NCI-H146 (cell line): ENCODE measurements at regions not wholly inside any gene's neighbourhood (a gene's known extent, or its start where the extent isn't known, plus 50 kb on each side); places are given as distances from the start of the nearest gene placed in this dataset.
"Not testable (repeated sequence)": the region's sequence is repeated elsewhere in the genome, so short reads cannot be mapped to it uniquely, and the experiment has no call there.

Experiments used
- DNase-seq: peaks from one replicate; lab custom pipeline; 2025; lab: John Stamatoyannopoulos, UW

DNA sequence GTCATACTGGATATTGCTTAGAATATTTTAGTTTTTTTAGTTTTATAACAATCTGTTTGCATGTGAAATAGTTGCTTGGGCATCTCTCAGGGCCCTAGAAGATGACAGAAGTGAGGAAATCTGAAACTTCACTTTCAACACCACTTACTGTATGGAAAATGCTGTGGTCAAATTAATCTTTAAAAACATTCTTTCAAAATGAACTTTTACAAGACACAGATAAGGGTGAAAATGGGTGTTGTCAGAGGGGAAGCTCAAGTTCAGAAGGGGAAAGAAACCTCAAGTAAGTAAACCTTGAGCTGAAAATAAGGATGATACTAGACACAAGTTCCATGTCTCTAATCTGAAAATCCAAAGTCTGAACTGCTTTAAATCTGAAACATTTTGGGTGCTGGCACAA, 1840.1 kb upstream of the RAG2 start:
- DNase-seq: no peak

DNA sequence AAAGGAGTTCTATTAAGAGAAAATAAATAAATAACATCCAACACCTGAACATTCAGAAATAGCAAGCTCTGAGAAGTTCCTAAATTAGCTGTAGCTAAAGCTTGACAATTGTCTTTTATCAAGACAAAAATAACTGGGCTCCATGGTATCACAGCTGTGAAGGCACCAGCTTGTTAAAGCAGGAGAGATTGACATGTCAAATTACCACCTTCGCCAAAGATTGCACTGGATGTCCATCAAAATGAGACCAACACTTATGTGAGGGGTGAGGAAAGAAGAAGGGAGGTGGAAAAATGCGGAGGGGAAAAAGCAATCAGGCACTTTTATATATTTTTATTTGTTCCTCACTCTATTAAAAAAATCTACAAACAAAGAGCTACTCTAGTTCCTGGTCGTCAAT, 1827.5 kb upstream of the RAG2 start:
- no peak for DNase-seq

DNA sequence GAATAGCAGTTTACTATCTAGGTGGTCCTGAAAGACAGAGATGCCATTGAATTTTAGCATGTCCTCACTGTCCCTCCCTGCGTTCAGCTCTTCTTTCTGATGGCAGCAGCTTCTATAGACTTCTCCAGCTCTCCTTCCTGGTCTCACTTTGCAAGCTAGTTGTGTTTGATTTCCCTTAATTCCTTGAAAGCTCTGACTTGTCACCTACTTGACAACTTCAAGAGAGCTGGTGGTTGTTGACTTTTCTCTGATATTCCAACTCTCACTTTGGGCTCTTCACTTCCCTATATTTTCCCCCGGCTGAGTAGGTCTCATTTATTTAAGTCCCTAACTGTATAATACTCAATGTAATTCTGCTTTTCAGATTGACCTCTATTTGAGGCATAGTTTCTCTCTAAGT, 1825.0 kb upstream of the RAG2 start:
- no peak for DNase-seq

DNA sequence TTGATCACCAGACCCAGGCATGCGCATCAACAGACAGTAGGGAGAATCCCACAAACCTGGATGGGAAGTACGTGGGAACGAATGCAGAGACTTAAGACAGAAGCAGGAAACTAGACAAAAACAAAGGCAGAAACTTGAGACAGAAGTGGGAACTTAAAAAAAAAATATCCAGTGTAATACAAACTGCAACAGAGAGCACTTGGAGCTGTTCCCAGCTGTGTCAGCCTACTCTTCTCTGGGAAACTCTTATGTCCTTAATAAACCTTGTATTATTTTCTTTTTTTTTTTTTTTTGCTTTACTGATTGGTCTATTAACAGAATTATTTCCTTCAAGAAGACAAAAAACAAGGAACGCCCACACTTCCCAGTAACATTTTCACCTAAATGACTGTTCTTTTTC, 1818.1 kb upstream of the RAG2 start:
- DNase-seq: no peak

DNA sequence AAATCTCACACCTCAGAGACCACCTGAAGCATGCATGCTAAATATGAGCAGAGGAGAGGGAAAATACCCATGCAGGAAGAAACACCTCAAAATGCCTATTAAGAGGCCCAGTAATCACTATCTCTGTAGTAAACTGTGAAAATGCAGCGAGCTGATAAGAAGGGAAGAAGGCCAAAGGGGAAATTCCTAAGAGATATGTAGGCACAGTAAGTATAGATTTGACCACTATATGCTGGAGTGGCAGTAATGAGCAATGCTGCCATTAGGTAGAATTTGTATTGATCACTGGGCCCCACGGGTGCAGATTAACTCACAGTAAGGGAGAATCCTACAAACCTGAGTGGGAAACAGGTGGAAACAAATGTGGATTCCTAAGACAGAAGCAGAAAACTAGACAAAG, 1813.1 kb upstream of the RAG2 start:
- no peak for DNase-seq

DNA sequence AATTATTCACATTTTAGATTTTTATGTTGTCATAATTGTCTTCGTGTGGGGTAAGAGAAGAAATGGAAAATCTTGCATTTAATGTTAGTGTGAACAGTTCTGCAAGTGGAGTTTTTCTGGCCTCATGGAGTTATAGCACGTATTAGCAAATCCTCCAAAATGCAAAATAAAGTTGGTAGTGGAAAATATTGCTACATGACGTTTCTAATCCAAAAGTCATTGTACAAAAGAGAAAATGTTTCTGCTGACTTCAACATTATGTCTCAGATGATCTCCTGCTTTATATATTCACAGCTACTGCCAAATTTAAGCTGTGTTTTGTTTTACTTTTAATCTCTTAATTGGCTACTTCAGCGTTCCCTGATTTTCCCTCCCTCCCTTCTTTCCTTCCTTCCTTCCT, 1804.0 kb upstream of the RAG2 start:
- DNase-seq: no peak

DNA sequence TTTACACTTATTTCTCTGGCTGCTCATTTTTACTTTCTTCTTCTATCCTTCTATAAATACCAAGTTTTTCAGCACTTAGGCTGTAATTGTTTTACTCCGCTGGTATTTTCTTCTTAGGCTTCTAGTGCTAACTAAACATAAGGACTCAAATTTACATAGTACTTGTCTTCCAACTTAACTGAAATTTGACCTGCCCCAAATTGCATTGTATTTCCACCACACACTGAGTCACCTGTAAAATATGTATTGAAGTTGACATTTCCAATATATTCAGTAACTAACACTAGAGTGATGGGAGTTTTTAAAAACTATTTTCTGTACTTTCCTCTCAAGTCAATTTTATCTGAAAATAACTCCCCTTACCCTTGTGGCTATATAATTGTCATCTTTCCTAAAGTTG, 1794.1 kb upstream of the RAG2 start:
- no peak for DNase-seq

DNA sequence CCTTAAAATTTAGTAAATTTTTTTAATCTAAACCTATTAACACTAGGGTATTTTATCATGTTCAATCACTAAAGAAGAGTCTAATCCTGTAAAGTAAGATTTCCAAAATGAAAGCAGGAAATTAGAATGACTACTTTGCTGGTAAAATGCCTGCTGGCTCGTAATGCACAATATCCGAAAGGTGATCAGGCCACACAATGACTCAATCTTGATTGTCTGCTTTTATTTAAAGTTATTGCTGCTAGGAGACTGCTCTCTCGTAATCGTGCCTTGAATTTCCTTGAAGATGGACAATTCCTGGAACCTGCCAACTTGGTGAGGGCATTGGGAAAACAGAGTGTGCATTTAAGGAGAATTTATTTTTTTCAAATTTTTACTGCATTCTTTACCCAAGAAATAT, 1786.5 kb upstream of the RAG2 start:
- no peak for DNase-seq

DNA sequence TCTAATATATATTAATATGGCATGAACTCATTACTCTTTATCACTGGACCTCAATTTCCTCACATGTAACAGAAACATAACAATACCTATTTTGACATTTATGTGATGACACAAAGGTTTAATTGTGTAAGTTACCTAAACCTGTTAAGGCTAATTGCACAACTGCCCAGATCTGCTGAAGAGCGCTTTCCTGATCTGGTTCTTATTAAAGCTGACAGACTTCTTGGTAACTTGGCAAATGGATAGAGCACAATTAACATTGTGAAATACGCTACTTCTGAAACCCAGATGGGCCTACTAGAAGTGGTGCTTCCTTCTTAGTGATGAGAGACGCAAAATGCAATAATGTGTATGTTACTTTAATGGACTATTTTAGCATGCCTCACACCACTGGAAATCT, 1767.2 kb upstream of the RAG2 start:
- DNase-seq: no peak

DNA sequence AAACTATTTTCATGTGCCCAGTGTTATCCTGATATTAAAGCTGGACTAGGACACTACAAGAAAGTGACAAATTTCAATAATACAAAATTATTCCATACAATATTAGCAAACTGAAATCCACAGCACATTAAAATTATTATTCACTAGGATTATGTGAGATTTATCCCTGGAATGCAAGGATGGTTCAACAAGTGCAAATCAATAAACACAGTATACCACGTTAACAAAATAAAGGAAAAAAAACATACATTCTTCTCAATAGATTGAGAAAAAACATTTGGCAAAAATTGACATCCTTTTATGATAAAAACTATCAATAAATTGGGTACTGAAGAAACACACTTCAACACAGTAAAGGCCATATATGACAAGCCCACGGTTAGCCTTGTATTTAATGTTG, 1758.2 kb upstream of the RAG2 start:
- no peak for DNase-seq

DNA sequence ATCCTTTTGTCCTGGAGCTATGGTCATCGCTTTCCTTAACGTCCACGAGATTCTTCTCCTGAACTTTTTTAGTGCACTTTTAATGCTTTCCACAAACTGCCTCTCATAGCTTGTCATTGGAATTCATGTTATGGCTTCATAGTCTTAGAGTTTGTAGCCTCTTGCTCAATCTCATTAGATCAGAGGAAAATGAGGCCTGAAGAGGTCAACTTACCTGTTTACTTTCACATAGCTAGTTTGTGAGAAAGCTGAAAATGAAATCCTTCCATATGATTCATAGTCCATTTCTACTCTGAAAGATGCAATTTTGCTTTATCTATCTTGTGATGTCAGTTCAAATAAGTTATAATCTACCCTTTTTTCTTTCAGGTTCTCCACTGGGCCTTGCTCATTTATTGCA, 1747.2 kb upstream of the RAG2 start:
- DNase-seq: no peak

DNA sequence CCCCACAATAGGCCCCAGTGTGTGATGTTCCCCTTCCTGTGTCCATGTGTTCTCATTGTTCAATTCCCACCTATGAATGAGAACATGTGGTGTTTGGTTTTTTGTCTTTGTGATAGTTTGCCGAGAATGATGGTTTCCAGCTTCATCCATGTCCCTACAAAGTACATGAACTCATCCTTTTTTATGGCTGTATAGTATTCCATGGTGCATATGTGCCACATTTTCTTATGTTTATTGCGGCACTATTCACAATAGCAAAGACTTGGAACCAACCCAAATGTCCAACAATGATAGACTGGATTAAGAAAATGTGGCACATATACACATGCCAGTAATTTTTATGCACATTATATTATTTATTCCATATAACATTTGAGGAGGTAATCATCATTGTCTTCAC, 1743.6 kb upstream of the RAG2 start:
- DNase-seq: not testable (repeated sequence)

DNA sequence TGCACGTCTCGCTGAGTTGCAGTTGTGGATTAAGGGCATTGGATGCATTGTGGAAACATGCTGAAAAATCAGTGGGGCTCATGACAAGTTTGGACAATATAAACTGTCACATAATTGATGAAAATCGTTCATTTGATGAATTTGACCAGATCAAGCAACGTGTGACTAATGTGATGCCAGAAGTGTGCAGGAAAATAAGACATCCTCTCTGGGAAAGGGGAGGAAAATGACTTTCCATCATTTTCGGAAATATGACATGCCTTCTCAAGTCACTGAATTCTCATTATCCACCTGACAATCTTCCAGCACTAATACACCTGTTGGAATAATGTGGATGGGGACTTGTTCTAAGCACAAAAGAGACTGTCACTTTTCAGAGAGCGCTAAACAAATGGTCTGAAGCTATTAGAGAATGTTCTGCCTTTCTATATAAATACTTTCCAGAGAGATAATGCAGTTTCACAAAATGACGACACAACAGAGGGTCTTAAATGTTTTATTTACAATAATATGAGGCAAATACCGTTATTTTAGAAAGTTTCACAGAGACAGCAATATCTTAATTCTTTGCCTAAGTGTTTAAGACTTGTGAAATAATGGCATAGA, 1741.9 kb upstream of the RAG2 start:
- no peak for DNase-seq

DNA sequence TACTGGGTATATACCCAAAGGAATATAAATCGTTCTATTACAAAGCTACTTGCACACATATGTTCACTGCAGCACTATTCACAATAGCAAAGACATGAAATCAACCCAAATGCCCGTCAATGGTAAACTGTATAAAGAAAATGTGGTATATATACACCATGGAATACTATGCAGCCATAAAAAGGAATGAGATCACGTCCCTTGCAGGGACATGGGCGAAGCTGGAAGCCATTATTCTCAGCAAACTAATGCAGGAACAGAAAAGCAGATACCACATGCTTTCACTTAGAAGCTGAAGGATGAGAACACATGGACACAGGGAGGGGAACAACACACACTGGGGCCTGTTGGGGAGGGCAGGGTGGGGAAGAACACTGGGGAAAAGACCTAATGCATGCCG, 1740.0 kb upstream of the RAG2 start:
- DNase-seq: not testable (repeated sequence)

DNA sequence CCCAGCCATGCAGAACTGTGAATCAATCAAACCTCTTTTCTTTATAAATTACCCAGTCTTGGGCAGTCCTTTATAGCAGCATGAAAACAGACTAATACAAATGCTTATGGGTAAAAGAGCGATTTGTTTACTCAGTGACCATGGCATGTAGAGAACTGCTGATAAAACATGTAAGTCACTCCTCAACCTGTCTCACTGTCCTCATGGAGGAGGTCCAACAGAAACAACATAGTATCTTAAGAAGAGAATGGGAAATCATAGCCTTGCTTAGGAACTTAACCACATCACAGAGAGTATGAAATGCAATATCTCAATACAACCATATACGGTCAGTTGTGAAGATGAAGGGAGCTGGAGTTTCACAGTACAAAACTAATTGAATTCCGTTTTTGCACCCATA, 1734.0 kb upstream of the RAG2 start:
- DNase-seq: no peak

DNA sequence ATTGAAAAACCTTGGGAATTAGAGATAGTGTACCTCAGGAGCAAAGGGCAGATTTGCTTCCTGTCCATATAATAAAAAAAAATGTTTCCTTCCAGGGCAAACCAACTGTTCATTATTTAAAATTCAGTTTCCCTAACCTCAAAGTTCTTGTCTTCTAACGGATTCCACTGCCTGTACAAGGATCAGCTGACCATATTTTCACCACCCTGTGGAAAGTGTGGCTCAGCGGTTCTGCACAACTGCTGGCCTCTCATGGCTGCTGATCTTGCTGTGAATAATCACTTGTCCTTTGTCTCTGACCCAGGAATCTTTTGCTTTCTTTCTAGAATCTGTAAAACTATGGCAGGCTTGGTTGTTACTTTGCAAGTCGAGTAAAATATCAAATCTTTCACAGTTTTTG, 1732.5 kb upstream of the RAG2 start:
- no peak for DNase-seq

DNA sequence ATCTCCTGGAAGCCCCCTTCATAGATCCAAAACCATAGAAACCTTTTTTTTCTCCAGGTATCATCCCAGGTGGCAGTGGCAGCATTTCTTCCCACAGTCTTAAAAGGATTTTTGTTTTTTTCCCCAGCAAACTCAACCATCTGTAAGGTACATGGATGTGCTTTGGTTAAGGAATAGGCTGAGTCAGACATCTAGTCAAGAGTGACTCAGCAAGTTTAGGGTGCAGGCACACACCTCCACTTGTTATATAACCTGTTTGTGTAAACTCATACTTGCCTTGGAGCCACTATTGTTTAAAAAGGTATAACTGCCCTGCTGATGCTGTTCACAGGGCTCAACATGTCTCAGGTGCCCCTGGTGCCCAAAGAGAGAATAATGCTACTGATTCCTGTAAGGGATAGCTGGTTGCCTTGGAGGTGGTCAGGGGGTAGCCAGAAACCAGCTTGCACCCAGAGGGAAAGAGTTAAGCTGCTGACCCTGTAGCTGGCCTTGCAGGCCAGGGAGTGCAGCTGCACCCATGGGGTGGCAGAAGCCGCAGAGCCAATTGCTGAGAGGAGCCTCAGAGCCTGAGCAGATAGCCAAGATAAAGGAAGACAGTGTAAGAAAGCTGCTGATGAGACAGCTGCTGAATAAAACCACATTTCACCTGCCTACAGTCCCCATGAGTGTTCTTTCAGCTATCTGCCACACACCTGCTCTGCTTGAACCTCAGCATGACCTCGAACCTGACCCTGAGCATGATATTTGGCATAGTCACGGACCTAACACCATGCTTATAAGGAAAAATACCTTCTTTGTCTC, 1726.1 kb upstream of the RAG2 start:
- DNase-seq: no peak

DNA sequence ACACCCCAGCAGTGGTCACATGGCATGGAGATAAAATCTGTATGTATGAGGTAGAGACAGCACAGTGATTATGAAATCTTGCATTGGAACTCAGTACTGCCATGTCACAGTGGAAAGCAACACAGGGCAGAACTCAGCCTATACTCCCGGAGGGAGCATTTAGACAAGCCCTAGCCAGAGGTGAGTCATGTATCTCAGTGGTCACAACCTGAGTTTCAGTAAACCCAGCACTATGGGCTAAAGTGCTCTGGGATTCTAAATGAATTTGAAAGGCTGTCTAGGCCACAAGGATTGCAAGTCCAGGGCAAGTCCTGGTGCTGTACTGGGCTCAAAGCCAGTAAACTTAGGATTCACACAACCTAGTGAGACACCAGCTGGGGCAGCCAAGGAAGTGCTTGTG, 1717.1 kb upstream of the RAG2 start:
- DNase-seq: no peak

DNA sequence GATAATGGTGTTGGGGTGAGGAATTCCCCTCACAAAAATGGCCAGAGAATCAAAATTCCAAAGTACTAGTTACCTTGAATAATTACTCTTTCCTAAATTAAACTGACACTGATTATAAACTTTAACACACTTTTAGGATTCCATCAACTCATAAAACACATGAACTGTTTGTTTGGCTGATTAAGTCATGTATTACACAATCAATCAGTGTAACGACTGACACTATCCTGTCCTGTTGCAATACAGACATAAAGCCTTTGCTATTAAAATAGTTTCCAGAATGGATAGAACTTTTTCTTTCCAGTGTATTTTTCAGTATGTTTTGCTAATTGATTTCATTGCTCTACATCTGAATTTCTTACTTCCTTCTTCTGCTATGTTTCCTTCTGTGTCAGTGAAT, 1709.4 kb upstream of the RAG2 start:
- no peak for DNase-seq

DNA sequence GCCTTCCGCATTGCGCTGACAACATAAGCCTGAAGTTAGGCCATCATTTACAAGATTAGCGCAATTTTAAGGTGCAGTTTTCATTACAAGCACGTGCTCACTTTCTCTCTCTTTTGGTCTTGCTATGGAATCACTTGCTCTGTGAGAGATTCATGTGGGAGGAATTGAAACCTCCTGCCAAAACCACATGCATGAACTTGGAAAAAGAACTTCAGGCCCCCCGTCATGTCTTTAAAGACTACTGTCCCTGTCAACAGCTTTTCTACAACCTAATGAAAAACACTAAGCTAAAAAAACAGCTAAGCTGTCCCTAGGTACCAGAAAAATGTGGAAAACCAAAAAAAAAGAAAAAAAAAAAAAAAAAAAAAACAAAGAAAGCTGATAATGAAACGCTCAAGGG, 1707.6 kb upstream of the RAG2 start:
- no peak for DNase-seq

DNA sequence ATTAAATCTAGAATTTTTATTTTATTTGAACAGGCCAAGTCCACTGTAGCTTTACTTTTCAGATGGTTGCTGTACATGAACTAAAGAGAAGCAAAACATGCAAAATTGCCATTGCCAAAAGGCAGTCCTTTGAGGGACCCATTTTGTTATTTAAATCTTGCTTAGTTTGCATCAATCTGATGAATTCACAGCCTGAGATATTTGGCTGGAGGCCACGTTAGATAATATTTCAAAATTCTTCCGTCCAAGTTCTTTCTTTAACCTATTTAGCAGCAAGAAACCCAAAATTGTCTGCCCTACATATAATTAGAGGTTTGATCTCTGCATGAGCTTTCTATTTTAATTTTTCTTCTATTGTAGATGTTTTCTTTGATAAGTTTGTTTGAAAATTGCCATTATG, 1706.9 kb upstream of the RAG2 start:
- no peak for DNase-seq

DNA sequence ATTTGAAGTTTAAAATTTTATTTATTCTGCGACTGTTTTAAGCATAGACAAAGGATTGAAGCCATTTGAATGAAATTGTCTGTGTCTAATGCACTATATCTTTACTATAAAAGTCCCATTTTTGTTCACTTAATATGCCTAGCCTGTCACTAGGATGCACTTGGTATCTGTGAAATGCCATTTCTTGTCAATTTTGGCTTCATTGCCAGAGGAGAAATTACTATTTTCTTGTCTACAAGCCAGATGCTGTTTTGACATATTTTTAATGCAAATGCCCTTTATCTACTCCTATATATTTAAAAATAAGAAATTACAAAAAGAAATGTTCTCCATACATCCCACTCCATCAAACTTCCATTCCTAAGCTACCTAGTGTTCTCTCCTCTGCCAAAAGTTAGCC, 1704.5 kb upstream of the RAG2 start:
- no peak for DNase-seq

DNA sequence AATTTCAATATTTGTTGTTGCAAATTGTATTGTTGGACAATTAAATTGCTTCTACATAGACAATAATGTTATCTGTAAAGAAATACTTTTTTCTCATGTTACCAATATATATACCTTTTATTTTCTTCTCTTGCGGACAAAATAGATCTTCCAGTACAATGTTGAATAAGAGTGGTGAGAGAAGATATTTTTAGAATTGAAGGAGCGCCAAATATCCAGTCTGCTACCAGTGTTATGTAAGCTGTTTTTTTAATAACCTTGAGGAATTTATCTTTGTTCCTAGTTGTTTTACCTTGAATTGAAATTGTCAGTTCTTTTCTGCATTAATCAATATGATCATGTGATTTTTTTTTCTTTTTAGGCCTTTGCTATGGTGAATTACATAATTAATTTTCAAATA, 1702.5 kb upstream of the RAG2 start:
- DNase-seq: no peak

DNA sequence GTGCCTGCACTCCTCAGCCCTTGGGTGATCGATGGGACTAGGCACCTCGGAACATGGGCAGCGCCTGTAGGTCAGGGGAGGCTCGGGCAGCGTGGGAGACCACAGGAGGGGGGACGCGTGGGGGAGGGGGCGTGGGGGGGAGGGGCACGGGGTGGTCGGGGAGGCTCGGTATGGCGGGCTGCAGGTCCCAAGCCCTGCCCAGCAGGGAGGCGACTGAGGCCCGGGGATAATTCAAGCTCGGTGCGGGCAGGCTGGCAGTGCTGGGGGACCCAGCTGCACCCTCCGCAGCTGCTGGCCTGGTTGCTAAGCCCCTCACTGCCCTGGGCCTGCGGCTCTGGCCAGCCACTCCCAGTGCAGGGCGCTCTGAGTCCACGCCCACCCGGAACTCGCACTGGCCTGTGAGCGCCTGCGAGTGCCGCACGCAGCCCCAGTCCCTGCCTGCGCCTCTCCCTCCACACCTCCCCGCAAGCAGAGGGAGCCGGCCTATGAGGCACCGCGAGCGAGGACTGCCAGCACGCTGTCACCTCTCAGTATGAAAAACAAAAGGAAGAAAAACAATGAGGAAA, 1698.3 kb upstream of the RAG2 start:
- no peak for DNase-seq
